ENCODE measurements at regions not wholly inside any gene's neighbourhood (a gene's known extent, or its start where the extent isn't known, plus 50 kb on each side); places are given as distances from the start of the nearest gene placed in this dataset.

DNA sequence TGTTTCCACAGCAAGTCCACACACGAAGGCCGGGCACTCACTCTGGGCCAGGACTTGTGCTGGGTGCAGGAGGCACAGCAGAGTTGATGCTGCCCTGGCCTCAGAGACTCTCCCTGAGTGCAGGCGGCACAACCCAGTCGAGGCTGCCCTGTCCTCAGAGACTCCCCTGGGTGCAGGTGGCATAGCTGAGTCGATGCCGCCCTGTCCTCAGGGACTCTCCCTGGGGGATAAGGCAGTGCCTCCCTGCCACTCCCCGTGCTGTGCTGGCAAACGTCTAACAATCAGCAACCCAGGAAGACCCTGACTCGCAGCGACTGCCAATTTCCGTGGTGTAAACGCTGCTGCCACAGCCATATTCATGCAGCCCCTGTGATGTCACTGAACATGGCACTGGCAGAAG, 93.1 kb downstream of the PDGFA start:
- no peaks in the 10 kb centered on the region for H3K36me3 Mint-ChIP-seq (ENCODE audit: insufficient read depth in 1 of 3, low read depth in 3 of 3)
- H2BK120ac ChIP-seq (ENCODE audit: low read depth, low read length, poor library complexity, severe bottlenecking): no peak overlapping the region
- TF ChIP-seq, protein P1, sequence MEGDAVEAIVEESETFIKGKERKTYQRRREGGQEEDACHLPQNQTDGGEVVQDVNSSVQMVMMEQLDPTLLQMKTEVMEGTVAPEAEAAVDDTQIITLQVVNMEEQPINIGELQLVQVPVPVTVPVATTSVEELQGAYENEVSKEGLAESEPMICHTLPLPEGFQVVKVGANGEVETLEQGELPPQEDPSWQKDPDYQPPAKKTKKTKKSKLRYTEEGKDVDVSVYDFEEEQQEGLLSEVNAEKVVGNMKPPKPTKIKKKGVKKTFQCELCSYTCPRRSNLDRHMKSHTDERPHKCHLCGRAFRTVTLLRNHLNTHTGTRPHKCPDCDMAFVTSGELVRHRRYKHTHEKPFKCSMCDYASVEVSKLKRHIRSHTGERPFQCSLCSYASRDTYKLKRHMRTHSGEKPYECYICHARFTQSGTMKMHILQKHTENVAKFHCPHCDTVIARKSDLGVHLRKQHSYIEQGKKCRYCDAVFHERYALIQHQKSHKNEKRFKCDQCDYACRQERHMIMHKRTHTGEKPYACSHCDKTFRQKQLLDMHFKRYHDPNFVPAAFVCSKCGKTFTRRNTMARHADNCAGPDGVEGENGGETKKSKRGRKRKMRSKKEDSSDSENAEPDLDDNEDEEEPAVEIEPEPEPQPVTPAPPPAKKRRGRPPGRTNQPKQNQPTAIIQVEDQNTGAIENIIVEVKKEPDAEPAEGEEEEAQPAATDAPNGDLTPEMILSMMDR (conservative IDR thresholded peaks at IDR 0.05): no peak
- peaks cover 6 to 15% of the 10 kb centered on the region in 2 experiments for H3K4me1 Mint-ChIP-seq
- WGBS (ENCODE audit: extremely low coverage, insufficient read length, low lambda C conversion rate): no CpG with 5 or more reads among the region's 12 CpGs
- H4K20me1 ChIP-seq (ENCODE audit: control insufficient read depth, insufficient read depth, insufficient read length): no peaks in the 10 kb centered on the region
- H3K9ac ChIP-seq (ENCODE audit: extremely low read depth, insufficient read length, low read length): no peak overlapping the region
- no peaks in the 10 kb centered on the region for H3K27me3 ChIP-seq (ENCODE audit: insufficient read depth, low read length)
- H3K9me3 Mint-ChIP-seq: peaks cover 3% of the 10 kb centered on the region in 2 experiments; a peak in 2 of 5 replicates
- no peak overlapping the region for H3K4ac ChIP-seq (ENCODE audit: low read depth, low read length)
- H3K4me1 ChIP-seq (ENCODE audit: insufficient read depth, low read length): no peaks in the 10 kb centered on the region
- no peak overlapping the region; a peak in 1 of 7 replicates for H3K27ac Mint-ChIP-seq
- H3K23ac ChIP-seq (ENCODE audit: insufficient read length, low read depth, low read length): no peak overlapping the region
- H4K91ac ChIP-seq (ENCODE audit: insufficient read length, low read depth, low read length): no peak overlapping the region
- no peak overlapping the region for H2BK15ac ChIP-seq (ENCODE audit: low read depth, low read length)
- no peak overlapping the region for H4K5ac ChIP-seq (ENCODE audit: insufficient read length, low read depth, low read length)
- no peak overlapping the region for H2AK5ac ChIP-seq (ENCODE audit: insufficient read length, low read length)
- no peak overlapping the region for H4K8ac ChIP-seq (replicated peaks; ENCODE audit: insufficient read length, low read depth, low read length)
- H3K4me2 ChIP-seq (ENCODE audit: insufficient read depth, insufficient read length, low read length): no peak overlapping the region
- no peaks in the 10 kb centered on the region for H3K79me1 ChIP-seq (ENCODE audit: insufficient read depth, low read depth, low read length, poor library complexity, severe bottlenecking)
- H3K9me3 ChIP-seq (ENCODE audit: control insufficient read depth, low read depth, low read length): no peaks in the 10 kb centered on the region
- no peak overlapping the region for H2BK5ac ChIP-seq (ENCODE audit: insufficient read length, low read length)
- H2BK20ac ChIP-seq (ENCODE audit: low read depth, low read length, poor library complexity, severe bottlenecking): no peak overlapping the region
- no peak overlapping the region for H3K27ac ChIP-seq (ENCODE audit: insufficient read length, low read depth, low read length)
- H3K56ac ChIP-seq (ENCODE audit: insufficient read length, low read depth, low read length): no peak overlapping the region
- H3K4me3 Mint-ChIP-seq: no peak overlapping the region; a peak in 1 of 5 replicates
- no peak overlapping the region for H3K18ac ChIP-seq (ENCODE audit: insufficient read length, low read depth, low read length)
- no peak overlapping the region for H3T11ph ChIP-seq (ENCODE audit: low read length)
- H3K14ac ChIP-seq (ENCODE audit: insufficient read depth, low read length): no peak overlapping the region
- no peak for DNase-seq
- H2BK12ac ChIP-seq (ENCODE audit: insufficient read length, low read depth, low read length): no peak overlapping the region
- peaks cover 7% of the 10 kb centered on the region for H3K27me3 Mint-ChIP-seq (ENCODE audit: low read depth)
- no peak overlapping the region for H2AFZ ChIP-seq (ENCODE audit: low read length)
- no peaks in the 10 kb centered on the region for H3K79me2 ChIP-seq (ENCODE audit: insufficient read depth, low read length)
- no peaks in the 10 kb centered on the region for H3K23me2 ChIP-seq (ENCODE audit: insufficient read length, low read depth, low read length, poor library complexity, severe bottlenecking)
